Stimulated activated CD8-positive, alpha-beta memory T cell treated with anti-CD3 and anti-CD28 coated beads, Interleukin-15, amount 100 ng/mL, for 4 hours (primary cell): ENCODE measurements at regions not wholly inside any gene's neighbourhood (a gene's known extent, or its start where the extent isn't known, plus 50 kb on each side); places are given as distances from the start of the nearest gene placed in this dataset.

Experiments used
- DNase-seq, 2 donors: peaks; one replicate each; pipeline ENCODE4 v3.0.0-alpha.2; 2020; ENCODE audit warnings: low read depth in 2 of 2

DNA sequence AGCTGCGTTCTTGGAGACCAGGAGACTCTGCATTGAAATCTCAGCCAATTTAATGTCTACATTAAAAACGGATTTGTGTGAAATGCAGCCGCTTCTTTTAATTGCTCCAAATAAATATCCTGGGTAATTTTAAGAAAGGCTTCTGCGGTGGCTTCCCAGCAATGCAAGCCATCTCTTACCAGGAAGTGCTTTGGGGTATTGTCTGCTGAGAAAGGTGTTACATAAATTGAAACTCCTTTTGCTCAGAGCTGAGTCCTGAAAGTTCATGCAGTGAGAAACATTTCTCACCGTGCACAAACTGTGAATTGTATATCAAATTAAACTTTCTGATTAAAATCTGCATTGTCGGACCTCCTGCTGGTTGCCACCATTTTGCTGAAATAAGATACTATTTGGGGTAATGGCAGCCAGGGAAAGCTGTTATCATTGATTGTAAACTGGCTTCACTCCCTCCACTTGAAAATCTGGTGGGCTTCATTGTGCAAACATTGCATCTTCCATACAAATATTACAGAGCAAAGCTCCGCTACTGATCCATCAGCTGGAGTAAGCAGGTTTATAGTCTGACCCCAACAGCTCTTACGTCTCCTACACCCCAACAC is 59.5 kb downstream of the ZIC5 start:
- no peak for DNase-seq

DNA sequence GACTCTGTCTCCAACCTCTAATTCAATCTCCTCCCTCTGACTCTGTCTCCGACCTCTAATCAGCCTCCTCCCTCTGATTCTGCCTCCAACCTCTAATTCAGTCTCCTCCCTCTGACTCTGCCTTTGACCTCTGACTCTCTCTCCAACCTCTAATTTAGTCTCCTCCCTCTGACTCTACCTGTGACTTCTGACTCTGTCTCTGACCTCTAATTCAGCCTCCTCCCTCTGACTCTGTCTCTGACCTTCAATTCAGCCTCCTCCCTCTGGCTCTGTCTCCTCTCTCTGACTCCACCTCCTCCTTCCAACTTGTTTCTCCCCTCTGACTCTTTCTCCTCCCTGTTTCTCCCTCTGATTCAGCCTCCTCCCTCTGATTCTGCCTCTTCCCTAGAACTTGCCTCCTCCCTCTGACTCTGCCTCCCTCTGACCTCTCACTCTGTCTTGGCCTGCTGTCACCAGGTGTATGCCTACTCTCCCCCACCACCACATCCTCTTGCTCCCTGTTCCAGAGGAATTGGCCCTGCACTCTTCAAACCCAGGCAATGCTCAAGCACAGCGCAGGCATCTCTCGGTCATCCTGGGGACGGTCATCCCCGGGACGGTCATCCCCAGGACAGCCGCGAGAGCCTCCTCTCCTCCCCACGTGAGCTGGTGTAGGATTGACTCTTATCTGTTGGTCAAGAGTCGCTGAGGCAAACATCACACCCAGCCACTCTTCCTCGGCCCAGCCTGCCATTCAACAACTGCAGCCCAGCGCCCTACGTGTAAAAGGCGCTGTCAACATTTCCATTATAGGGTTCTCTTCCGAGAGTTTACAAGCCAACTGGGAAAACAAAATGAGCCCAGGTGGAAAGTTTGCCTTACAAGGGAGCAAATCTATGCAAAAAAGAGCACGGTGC is 60.2 kb downstream of the ZIC5 start:
- DNase-seq, result no peak

DNA sequence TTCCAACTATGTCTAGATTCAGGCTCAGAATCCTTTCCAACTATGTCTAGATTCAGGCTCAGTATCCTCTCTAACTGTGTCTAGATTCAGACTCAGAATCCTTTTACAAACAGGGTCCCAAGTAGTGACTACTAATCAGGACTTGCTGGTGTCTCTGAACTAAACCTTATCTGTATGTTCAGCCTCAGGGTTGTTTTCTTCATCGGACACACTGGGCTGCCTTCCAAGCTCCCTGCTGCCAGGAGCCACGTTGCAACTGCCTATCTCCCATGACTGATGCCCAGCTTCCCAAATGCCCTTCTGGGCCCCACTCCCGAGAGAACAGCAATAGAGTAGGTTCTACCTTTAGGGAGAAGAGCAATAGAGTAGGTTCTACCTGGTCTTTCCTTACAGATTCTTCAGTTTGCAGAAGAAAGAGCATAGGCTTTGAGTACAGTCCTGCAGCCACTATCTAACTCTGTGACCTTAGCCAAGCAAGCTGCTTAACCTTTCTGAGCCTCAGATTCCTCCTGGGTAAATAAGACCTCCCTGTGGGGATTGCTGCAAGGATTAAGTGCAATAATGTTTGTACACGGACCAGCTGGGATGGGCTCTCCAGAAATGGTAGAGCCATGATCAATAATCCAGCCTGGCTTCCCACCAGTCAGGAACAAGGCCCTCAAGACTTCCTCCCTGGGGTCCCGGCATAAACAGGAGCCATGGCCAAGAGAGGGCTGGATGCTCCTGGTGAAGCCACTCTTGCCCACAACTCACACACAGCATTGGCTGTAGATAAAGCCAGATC is 61.5 kb downstream of the ZIC5 start:
- DNase-seq, result no peak

- no peak for DNase-seq
Observed at GRCh38 chr13:99909097-99909835, 62.3 kb downstream of the ZIC5 start.

DNA sequence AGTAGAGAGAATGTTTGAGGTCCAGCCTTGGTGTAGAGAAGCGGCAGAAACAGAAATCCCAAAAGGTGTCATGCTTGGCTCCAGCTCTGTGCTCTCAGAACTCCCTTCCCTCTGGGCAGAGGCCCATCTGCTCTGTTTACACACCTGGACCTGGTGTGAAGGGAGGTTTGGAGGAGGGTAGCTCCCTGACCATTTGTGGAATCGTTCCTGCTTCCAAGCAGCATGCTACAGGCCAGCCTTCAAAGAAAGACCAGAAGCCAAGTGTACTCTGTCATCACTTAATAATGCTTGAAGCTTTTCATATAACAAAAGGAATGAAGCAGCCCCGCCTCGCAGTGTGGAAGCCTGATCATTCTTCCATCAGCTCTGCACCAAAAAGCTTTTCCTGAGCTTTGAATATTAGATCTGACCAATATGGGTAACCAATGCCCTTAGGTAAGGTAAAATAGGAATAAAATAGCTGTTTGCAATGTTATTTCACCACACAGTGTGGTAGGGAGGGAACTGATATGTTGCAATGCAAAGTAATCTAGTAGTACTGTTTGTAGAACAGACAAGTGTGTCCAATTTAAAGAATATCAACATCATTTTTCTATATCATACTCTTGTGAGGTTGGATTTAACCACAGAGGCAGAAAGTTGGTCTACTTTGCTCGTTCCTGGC is 63.3 kb downstream of the ZIC5 start:
- no peak for DNase-seq

DNA sequence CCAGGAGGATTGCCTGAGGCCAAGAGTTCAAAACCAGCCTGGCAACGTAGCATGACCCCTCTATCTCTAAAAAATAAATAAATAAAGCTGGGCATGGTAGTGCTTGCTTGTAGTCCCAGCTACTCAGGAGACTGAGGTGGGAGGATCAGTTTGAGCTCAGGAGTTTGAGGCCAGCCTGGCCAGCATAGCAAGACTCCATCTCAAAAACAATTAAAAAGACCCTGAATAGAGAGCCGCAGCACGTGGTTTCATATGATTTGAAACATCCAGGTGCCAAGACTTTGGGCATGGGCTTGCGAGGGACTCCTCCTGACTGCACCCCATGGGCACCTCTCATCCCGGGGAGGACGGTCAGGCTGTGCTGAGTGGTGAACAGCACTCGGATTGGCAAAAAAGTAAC is 63.9 kb downstream of the ZIC5 start:
- no peak for DNase-seq

DNA sequence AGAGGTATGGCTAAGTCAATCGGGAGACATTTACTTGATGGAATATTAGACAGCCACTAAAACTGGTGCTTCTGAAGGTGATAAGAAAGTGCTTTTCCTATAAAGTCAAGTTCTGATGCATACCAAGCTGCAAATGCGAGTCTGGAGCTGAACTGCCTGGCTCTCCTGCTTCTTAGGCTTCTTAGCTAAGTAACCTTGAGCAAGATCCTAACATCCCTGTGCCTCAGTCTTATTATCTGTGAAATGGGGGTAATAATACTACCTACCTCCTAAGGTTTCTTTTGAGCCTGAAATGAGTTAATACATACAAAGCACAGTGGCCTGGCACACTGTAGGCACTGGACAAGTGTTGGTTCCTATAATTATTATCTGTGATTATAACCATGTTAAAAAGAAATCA is 64.5 kb downstream of the ZIC5 start:
- no peak for DNase-seq

- DNase-seq, result no peak
Observed at GRCh38 chr13:99905814-99906213, 65.8 kb downstream of the ZIC5 start.

DNA sequence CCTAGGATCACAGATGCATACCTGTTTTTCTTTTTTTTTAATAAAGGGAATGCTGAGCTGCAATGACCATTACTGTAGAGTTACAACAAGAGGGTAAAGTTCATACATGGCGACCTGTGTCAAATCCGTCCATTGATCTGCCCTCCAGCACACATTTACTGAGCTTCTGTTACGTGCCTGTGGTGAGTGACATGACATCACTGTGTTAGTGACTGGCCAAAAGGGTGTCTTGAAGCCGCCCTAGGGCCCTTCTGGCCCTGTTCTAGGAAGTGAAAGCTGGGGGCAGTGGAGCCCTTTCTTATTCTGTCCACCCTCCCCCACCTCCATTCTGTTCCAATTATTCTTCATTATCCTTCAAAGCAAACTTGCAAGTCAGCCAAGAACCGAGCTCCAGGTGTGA is 66.3 kb downstream of the ZIC5 start:
- no peak for DNase-seq

GRCh38 chr13:99903140-99903539 is 68.4 kb downstream of the ZIC5 start:
- no peak for DNase-seq

DNA sequence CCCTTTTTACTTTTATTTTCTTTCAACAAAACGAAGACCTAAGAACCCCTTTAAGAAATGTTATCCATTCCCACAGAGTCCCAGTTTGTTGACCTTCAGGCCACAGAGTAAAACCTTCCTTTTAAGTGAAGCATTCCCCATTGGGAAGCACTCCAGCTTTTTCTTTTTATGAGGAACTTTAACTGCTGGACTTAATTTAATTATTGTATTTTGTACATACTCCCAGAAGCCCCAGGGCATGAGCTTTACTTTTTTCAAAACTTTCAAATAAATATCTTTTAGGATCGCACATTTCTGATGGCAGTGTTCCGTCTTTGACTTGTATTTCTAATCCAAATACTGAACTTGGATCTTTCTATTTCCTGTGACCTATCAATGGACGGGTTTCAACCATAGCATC is 68.9 kb downstream of the ZIC5 start:
- DNase-seq, result no peak

DNA sequence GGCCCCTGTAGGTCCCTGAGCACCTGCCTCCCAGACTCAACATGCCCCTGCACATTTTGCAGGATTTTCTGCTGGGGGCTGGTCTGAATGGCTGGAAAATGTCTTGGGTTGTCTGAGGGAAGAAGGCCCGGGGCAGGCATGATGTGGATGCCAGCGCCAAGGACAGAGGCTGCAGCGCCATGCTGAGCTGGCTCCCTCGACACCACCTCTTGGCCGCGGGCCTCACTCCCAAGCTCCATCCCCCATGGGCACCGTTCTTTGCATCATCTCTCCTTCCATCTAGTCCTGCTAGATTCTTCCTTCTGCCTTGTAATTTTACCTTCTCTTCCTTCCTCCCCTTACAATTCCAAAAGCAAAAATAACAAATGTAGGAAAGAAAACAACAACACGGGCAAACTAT is 70.6 kb downstream of the ZIC5 start:
- DNase-seq, result no peak

DNA sequence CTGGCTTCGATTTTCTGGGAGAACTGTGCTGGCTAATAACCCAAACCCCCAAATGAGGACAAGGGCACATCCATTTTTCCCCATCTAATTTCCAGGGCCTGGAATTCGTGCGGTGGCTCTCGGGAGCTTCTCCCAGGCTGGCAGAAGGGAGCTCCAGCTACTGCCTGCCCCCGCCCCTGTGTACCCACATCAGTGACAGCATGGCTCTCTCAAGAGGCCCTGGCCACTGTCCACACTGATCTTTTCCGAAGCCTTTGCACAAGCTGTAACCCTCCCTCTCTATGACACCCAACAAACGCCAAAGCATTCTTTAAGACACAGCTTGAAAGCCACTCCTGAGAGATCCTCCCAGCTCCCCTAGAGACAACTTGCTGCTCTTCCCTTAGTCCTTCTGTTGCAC is 73.1 kb downstream of the ZIC5 start:
- no peak for DNase-seq

GRCh38 chr13:99897076-99897440 is 74.5 kb downstream of the ZIC5 start:
- no peak for DNase-seq

DNA sequence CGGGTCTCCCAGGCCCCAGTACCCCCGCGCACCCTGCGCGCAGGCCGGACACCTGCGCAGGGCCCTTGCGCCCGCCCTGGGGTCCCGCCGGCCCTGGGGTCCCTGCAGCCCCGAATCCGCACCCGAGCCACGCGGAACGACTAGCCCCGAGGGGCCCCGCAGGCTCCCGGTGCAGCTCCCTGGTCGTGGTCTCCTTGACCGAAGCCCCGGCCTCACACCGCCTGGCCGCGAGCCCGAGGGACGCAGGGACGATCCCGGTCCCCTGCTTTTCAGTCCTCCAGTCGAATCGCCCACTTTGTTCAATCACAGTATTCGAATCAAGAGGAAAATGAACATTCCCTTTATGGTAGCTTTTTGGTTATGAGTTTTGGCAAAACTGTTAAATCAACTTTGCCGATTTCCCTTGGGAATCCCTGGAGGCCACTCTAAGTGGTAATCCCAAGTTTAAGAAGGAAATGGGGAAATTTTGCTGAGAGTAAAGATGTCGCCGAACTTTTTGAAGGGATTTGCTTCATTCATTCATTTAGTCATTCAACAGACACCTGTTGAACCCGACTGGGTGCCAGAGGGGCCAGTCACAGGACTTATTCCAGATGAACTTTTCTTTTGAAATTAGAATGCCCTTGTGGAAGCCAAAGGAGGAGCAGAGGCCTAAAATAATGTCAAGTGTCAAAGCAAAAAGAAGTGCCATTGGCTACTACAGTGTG is 75.0 kb downstream of the ZIC5 start:
- no peak for DNase-seq

DNA sequence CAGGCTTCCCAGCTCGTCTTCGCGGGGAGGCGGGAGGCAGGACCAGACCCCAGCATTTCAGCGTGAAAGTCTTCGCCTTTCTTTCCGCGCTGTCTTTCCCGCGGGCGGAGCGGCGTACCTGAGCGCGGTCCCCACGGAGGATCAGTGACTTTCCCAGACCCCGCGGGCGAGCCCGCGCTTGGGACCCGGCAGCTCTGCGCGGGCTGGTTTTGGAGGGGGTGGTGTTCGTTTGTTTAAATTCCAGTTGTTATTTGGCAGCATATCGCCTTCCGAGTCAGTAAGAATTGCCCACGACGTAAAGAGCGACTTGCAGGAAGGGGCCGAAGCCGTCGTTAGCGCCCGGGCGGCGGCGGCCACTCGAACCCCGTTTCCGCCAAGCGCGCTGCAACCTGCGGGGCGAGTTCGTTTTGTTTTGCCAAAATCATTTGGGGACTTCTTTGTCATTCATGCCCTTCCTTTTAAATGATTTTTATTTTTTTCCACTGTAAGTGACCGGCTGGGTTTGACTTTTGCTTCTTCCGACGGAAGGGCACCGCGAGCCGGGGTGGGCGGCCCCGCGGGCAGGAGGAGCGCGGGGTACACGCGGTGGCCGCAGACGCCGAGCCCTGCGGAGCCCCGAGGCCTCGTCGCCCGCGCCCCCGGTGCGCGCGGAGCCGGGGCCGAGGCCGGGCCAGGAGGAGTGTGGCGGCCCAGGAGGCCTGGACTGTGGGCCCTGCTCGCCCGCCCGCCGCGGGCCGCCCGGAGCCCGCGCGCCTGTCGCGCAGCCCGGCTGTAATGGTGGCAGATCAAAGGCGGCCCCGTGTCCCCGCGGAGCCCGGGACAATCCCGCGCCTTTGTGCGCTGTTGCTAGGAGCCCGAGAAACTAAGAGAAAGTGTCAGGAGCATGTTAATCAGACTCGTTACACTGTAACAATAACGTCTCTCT is 75.9 kb downstream of the ZIC5 start:
- no peak for DNase-seq

GRCh38 chr13:99894840-99895443 is 76.6 kb downstream of the ZIC5 start:
- no peak for DNase-seq

DNA sequence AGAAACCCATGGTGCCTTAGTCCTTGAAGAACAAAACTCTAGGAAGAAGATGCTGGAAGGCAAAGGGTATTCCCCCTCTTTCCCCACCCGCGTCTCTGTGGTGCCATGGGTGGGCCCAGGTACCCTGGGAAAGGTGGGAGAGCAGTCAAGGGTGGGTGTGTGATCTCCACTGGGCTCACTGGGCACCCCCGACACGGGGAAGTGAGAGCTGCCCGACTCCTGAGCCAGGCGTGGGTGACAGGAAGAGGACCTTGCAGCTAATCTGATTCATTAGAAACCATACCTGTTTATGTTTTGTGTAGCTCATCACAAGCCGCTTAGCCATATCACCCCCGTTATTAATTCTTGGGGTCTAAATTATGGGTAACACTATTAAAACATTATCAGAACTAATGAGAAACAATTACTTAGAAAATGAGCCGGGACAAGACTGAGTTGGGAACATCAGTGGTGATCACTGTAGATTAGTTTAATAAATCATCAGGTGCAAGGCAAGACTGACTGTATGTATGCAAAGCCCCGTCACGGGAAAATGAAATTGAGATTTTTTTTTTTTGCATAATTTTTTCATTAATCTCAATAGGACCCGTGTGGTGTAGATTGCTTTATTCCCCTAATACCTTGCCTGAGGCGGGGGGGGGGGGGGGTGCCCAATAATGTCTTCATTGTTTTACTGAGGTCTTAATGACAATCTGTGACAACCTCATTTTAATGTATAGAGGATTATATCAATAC is 77.3 kb downstream of the ZIC5 start:
- DNase-seq, result no peak

DNA sequence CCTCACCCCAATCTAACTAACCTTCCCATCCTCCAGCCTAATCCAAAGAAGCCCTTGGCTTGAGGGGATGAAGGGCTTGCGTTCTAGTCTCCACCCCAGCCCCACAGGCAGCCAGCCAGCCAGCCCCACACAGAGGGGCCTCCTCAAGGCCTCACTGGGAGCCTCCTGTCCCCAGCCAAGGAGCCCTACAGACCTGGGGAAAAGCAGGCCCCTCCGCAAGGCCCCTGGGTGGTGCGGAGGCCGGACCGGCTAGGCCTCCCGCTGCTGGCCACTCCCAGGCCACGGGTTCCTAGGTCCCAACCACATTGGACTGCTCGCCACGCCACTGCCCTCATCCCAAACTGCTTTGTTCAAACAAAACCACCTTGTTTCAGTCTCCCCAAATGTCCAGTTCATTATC is 78.0 kb downstream of the ZIC5 start:
- no peak for DNase-seq
